CD4-positive, alpha-beta T cell treated with Interleukin-12 subunit alpha and Interleukin-12 subunit beta, for 1 hour (primary cell): ENCODE measurements at regions not wholly inside any gene's neighbourhood (a gene's known extent, or its start where the extent isn't known, plus 50 kb on each side); places are given as distances from the start of the nearest gene placed in this dataset.
"Not testable (repeated sequence)": the region's sequence is repeated elsewhere in the genome, so short reads cannot be mapped to it uniquely, and the experiment has no call there.

ENCODE experiments used
- DNase-seq: peaks from one replicate; pipeline ENCODE4 v3.0.0-alpha.2; 2020

- DNase-seq, result no peak
Observed at GRCh38 chr6:11403035-11403601, 134.4 kb upstream of the TMEM170B start.

GRCh38 chr6:11402581-11402980 lies 135.0 kb upstream of the TMEM170B start:
- not testable (repeated sequence) for DNase-seq

- not testable (repeated sequence) for DNase-seq
Observed at GRCh38 chr6:11401954-11402353, 135.6 kb upstream of the TMEM170B start.

GRCh38 chr6:11398451-11399326 lies 138.9 kb upstream of the TMEM170B start:
- no peak for DNase-seq

GRCh38 chr6:11397622-11398450 lies 139.7 kb upstream of the TMEM170B start:
- DNase-seq, result no peak

- DNase-seq, result no peak
Observed at GRCh38 chr6:11396860-11397259, 140.7 kb upstream of the TMEM170B start.

- no peak for DNase-seq
Observed at GRCh38 chr6:11393713-11394627, 143.6 kb upstream of the TMEM170B start.

GRCh38 chr6:11392778-11393507 lies 144.6 kb upstream of the TMEM170B start:
- no peak for DNase-seq

- no peak for DNase-seq
Observed at GRCh38 chr6:11391934-11392777, 145.4 kb upstream of the TMEM170B start.

GRCh38 chr6:11389977-11390376 lies 147.6 kb upstream of the TMEM170B start:
- no peak for DNase-seq

GRCh38 chr6:11388983-11389944 lies 148.3 kb upstream of the TMEM170B start:
- no peak for DNase-seq

GRCh38 chr6:11387707-11388430 lies 149.7 kb upstream of the TMEM170B start:
- DNase-seq, result no peak

- DNase-seq, result no peak
Observed at GRCh38 chr6:11386726-11387125, 150.8 kb upstream of the TMEM170B start.

- no peak for DNase-seq
Observed at GRCh38 chr6:11386323-11386722, 151.2 kb upstream of the TMEM170B start.

- DNase-seq, result no peak
Observed at GRCh38 chr6:11384531-11385309, 152.3 kb upstream of the NEDD9 start.

- peak; percentile 85 for DNase-seq
Observed at GRCh38 chr6:11381801-11382513, 149.5 kb upstream of the NEDD9 start.
